HFFc6 (cell line): ENCODE measurements at regions not wholly inside any gene's neighbourhood (a gene's known extent, or its start where the extent isn't known, plus 50 kb on each side); places are given as distances from the start of the nearest gene placed in this dataset.

Experiments used
- DNase-seq: peaks from one replicate; pipeline ENCODE4 v3.0.0-alpha.2; 2018
- H3K27ac Mint-ChIP-seq: 2 replicates; pipeline ENCODE4 v1.8.0; 2020; ENCODE audit warnings: mild to moderate bottlenecking, mixed read lengths
- H3K27me3 Mint-ChIP-seq: 2 replicates; pipeline ENCODE4 v1.8.0; 2021; ENCODE audit warnings: mild to moderate bottlenecking, moderate library complexity, mixed read lengths; ENCODE audit not compliant: insufficient read depth
- H3K36me3 Mint-ChIP-seq: 2 replicates; pipeline ENCODE4 v1.8.0; 2021; ENCODE audit warnings: low read depth, mixed read lengths
- H3K4me1 Mint-ChIP-seq: 2 replicates; pipeline ENCODE4 v1.8.0; 2020; ENCODE audit warnings: low read depth, mixed read lengths
- H3K4me3 Mint-ChIP-seq: 2 replicates; pipeline ENCODE4 v1.8.0; 2020; ENCODE audit warnings: mild to moderate bottlenecking, moderate library complexity, mixed read lengths
- H3K9me3 Mint-ChIP-seq: 2 replicates; pipeline ENCODE4 v1.8.0; 2020; ENCODE audit warnings: mild to moderate bottlenecking, mixed read lengths
- CTCF ChIP-seq: fragments of 200-600 bp; sonication (generic); IDR thresholded peaks from 2 replicates; pipeline ENCODE4 v1.5.0; 2021; ENCODE audit warnings: antibody characterized with exemption, mild to moderate bottlenecking

- H3K27me3 Mint-ChIP-seq: no peaks in the 10 kb centered on the region; the same call in 1 of the 2 replicates
- H3K4me3 Mint-ChIP-seq: no peak overlapping the region
- H3K36me3 Mint-ChIP-seq: no peaks in the 10 kb centered on the region
- H3K4me1 Mint-ChIP-seq: no peaks in the 10 kb centered on the region
- H3K9me3 Mint-ChIP-seq: no peaks in the 10 kb centered on the region
- no peak for TF ChIP-seq CTCF
- no peak overlapping the region for H3K27ac Mint-ChIP-seq
- no peak for DNase-seq
These were observed 86.6 kb upstream of the PAX1 start for GRCh38 chr20:21618759-21619416.

GRCh38 chr20:21615617-21616080 lies 89.8 kb upstream of the PAX1 start:
- Mint-ChIP-seq H3K36me3 (no peaks in the 10 kb centered on the region), H3K27ac (no peak overlapping the region), H3K27me3 (no peaks in the 10 kb centered on the region), H3K9me3 (no peaks in the 10 kb centered on the region), H3K4me3 (no peak overlapping the region), H3K4me1 (no peaks in the 10 kb centered on the region)
- peak; percentile 85 for TF ChIP-seq CTCF
- DNase-seq: peak; percentile 43

GRCh38 chr20:21614980-21615379 lies 90.5 kb upstream of the PAX1 start:
- DNase-seq: no peak
- Mint-ChIP-seq H3K27ac (no peak overlapping the region), H3K4me1 (no peaks in the 10 kb centered on the region), H3K27me3 (no peaks in the 10 kb centered on the region), H3K4me3 (no peak overlapping the region), H3K36me3 (no peaks in the 10 kb centered on the region), H3K9me3 (peaks cover under 1% of the 10 kb centered on the region; the same call in 1 of the 2 replicates)
- no peak for TF ChIP-seq CTCF

GRCh38 chr20:21613512-21613911 lies 92.0 kb upstream of the PAX1 start:
- no peaks in the 10 kb centered on the region for H3K36me3 Mint-ChIP-seq
- peaks cover 10% of the 10 kb centered on the region; the same call in 1 of the 2 replicates for H3K9me3 Mint-ChIP-seq
- TF ChIP-seq CTCF: no peak
- H3K27ac Mint-ChIP-seq: no peak overlapping the region
- H3K4me1 Mint-ChIP-seq: no peaks in the 10 kb centered on the region
- no peak overlapping the region for H3K4me3 Mint-ChIP-seq
- no peaks in the 10 kb centered on the region for H3K27me3 Mint-ChIP-seq
- DNase-seq: no peak

GRCh38 chr20:21609981-21610380 lies 95.5 kb upstream of the PAX1 start:
- no peak overlapping the region for H3K27ac Mint-ChIP-seq
- H3K27me3 Mint-ChIP-seq: no peaks in the 10 kb centered on the region
- H3K4me1 Mint-ChIP-seq: no peaks in the 10 kb centered on the region
- peaks cover 28% of the 10 kb centered on the region for H3K9me3 Mint-ChIP-seq
- no peak for TF ChIP-seq CTCF
- no peak for DNase-seq
- H3K4me3 Mint-ChIP-seq: no peak overlapping the region
- H3K36me3 Mint-ChIP-seq: no peaks in the 10 kb centered on the region
